ENCODE measurements at regions not wholly inside any gene's neighbourhood (a gene's known extent, or its start where the extent isn't known, plus 50 kb on each side); places are given as distances from the start of the nearest gene placed in this dataset.

DNA sequence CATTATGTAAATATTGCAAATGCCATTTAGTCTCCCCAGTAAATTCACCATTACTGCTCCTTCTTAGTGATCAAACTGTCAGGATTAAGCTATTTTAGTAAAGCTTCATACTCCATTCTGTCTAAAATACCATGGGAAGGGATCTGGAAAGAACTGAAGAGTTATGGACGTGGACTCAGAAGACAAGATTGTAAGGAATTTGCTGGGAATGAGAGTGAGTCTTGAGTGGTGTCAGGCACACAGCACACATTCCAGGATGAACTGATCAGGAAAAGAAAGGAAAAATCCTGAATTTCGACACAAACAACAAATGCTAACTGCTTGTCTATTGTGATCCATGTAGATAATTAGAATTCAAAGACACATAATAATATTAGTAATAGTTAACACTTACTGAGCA is 311.0 kb downstream of the CENPC start:
- no peak for DNase-seq (ENCODE audit: low read depth in 2 of 2)

DNA sequence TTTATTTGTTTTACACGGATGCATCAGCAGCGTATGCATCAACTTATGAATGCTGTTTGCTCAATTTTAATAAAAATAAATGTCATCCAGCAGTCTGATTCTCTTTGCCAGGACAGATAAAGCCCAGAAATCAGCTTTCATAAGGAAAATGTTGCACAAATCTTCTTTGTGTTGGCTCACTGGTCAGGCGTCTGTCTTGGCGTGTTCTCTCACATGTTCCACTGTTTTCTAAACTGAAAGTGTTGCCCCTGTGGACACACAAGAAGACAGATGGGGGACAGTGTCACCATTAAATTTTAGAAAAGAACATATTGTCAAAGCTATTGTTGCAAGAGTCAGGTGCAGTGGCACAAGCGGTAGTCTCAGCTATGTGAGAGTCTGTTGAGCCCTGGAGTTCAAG is 316.2 kb downstream of the CENPC start:
- no peak for DNase-seq (ENCODE audit: low read depth in 2 of 2)

DNA sequence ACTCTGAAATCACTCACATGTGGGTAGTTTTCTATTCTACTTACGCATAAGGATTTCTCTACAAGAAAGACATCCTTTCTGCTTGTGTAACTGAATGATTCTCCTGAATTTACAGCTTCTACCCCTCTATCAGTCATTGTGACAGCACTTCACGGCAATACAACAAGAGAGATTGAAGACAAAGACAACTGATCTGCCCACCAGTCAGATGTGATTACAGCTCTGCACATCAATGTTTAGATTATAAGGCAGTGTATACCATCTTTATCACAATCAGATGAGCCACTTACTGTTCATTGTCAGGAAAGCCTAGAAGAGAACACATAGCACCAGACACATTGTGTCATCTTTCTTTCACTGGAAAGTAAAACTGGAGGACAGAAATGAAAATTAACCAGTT is 324.4 kb downstream of the CENPC start:
- no peak for DNase-seq (ENCODE audit: low read depth in 2 of 2)

DNA sequence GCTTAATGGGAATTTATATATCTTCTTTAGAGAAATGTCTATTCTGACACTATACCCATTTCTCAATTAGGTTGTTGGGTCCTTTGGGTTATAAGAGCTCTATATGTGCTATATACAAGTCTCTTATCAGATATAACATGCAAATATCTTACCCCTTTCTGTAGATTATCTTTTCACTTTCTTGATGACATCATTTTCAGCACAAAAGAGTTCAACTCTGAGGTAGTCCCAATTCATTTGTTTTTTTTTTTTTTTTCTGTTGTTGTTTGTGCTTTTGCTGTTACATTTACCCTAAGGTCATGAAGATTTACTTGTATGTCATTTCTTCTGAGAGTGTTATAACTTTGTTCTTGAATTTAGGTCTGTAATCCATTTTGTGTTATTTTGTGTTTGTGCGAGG is 326.4 kb downstream of the CENPC start:
- no peak for DNase-seq (ENCODE audit: low read depth in 2 of 2)

DNA sequence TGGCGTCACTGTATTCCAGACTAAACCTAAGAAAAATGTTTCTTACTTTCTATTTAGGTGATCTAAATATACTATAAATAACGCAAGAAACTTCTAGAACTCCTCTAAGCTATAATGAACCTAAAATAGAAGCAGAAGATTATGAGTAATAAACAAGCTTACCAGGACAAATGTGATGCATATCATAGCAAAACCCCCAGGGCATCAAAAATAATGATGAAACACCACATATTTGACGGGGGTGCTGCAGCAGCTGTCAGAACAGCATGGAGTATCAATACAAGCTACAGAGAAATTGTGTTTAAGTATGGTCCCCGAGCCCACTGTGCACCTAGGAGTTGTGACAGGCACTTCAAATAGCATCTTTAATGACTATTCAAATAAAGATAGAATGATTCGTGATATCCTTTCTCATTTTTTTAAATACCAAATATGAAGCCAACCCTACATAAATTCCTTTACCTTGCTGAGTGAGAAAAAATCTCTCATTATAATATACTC is 337.3 kb downstream of the CENPC start:
- DNase-seq (ENCODE audit: low read depth in 2 of 2) = no peak

DNA sequence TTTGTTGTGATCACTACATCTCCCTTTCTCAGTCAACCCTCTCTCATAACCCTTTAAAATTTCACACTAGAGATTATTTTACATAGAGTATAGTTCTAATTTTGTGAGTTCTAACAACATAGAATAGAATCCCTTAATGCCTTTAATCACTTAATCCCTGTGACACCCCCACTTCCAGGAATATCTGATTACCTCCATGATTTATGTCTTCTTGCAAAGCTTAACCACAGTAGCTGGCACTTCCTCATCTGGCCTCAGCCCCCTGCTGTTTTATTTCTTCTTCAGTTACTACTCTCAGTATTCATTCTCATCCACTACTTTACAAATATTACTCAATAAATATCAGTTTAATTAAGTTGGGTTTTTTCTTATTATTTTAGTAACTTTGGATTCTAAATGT is 340.9 kb downstream of the CENPC start:
- DNase-seq (ENCODE audit: low read depth in 2 of 2) = no peak

DNA sequence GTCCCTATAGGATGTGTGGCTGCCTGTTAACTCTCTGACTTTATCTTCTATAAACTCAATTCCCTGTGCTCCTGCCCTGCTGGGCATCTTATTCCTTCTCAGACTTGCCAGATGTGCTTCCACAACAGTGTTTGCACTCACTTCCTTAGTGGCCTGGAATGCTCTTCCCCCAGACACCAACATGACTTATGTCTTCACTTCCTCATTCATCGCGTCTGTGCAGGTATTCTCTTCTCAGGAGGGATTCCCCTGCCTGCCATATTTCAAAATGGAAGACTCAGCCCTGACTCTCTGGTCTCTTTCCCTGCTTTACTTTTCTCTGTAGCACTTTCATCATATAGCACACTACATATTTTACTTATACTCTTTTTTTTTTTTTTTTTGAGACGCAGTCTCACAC is 344.0 kb downstream of the CENPC start:
- no peak for DNase-seq (ENCODE audit: low read depth in 2 of 2)

DNA sequence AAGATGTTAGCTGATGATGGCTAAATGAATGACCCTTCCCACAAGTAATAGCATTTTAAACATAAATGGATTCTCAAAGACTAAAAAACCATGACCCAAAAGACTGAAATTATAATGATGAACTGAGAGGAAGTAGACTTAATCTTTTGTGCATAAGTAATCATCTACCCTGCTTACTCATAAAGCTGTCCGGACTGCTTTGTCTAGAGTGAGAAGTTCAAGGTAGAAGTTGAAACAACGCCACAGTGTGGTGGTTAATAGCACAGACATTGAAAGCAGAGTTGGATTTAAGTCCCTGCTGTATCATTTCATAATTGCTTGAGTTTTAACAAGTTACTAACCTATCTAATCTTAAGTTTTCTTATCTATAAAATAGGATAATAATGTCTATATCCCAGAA is 346.6 kb downstream of the CENPC start:
- DNase-seq (ENCODE audit: low read depth in 2 of 2) = no peak

DNA sequence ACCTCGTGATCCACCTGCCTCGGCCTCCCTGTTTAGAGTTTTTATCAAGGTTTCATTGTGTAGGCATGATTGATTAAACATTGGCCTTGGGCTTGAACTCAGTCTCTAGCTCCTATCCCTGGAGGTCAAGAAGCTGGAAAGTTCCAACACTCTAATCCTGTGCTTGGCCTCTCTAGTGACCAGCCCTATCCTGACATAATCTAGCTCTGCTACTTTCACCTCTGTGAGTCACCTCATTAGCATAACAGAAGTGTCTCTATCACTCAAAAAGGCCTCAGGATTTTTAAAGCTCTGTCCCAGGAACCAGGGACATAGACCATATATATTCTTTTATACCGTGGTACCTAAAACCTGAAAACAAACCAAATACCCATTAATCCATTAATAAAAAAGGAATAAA is 377.5 kb downstream of the CENPC start:
- no peak for DNase-seq (ENCODE audit: low read depth in 2 of 2)

DNA sequence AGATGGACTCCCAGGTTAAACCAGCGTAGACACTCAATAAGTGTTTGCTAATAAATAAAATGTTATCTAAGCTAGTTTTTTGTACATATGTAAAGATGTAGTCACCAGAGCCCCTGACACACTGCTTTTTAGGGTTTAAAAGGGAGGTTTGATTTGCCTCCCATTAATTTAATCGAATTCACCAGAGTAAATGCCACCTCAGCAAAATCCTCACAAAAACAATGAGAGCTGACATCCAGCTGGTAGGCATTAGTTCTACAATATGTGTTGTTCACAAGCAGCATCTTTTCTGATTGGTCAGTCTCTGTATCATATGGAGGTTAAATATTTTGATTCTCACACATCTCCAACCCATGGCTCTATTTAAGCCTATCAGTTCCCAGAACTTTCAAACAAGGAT is 382.6 kb downstream of the CENPC start:
- no peak for DNase-seq (ENCODE audit: low read depth in 2 of 2)

DNA sequence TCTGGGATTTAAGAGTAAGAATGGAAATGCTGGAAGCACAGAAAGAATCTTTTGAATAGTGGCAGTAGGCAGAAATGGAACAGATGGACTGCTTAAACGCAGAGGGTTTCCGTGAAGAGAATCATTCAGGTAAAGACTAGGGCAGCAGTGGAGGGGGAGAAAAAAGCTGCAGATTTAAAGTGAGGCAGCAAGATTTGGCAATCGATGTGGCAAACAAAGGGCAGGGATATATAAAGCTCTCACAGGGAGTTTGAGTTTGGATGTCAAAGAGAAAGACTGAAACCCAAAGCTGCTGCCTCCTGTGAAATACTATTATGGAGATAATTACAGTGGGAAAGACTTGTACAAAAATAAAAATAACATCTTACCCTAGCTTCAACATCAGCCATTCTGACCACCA is 384.0 kb downstream of the CENPC start:
- DNase-seq (ENCODE audit: low read depth in 2 of 2) = no peak

DNA sequence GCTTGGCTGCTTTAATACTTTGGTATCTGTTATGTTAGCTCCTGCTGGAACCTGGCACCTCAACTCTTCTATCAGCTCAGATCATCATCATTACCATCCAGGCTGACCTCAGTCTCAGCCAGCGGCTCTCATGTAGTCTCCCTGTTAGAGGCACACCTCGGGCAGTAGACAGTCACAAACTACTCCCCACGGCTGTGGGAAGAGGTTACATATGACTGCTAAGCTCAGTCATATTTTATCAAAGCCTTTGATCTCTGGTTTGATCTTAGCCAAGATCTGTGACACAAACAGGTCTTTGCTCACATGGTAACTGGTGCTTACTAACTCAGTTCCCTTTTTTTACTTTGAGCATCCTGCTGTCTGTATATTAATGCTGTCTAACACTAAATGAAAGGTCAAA is 384.9 kb downstream of the CENPC start:
- DNase-seq (ENCODE audit: low read depth in 2 of 2) = no peak

DNA sequence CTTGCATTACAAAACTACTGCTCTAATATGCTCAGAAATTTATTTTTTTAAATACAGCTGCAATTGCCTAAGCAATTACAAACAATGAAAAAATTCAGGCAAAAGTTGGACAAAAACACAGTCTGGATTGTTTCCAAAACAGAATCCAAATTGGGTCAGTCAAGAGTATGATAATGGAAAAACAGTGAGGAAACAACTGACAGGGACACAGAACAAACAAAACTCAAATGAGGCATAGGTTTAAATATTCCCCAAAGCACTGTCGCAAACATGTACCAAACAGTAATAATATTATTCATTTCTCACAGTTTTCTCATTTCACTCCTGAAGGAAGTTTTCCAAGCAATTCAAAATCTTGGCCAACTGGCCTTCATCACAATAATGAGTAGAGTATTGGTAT is 386.6 kb downstream of the CENPC start:
- no peak for DNase-seq (ENCODE audit: low read depth in 2 of 2)

DNA sequence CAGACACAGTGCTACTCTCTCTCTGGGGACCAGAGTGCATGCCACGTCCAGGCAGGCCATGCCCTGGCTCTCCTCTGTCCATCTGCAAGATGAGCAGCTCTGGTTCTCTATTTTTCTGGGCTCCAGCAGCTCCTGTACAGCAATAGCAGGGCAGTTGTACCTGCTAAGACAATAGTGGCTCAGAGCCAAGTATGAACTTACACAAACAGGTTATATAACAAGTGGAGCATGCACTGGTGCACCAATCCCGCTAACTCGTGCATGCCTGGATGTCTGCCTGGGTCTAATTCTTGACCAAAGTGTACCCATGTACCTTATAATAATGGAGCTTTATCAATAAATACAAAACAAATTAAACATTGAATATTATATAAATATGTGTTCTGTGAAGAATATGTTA is 392.3 kb downstream of the CENPC start:
- DNase-seq (ENCODE audit: low read depth in 2 of 2) = no peak

DNA sequence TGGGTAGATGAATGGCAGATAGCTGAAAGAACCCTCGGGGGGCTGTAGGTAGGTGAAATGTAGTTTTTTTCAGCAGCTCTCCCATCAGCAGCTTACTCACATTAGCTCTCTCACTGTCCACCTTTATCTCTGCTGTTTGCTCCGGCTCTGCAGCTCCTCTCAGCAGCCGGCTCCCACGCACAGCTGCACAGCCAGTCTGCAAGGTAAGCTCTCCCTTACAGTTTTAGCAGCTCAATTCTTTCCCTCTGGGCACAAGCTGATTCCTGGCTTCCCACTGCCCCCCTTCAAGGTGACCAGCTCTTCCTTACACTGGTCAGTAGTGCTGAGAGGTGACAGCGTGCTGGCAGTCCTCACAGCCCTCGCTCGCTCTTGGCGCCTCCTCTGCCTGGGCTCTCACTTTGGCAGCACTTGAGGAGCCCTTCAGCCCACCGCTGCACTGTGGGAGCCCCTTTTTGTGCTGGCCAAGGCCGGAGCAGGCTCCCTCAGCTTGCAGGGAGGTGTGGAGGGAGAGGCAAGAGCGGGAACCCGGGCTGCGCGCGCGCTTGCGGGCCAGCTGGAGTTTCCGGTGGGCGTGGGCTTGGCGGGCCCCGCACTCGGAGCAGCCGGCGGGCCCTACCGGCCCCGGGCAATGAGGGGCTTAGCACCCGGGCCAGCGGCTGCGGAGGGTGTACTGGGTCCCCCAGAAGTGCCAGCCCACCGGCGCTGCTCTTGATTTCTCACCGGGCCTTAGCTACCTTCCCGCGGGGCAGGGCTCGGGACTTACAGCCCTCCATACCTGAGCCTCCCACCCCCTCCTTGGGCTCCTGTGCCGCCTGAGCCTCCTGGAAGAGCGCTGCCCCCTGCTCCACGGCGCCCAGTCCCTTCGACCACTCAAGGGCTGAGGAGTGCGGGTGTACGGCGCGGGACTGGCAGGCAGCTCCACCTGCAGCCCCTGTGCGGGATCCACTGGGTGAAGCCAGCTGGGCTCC is 393.6 kb downstream of the CENPC start:
- DNase-seq (ENCODE audit: low read depth in 2 of 2) = no peak

DNA sequence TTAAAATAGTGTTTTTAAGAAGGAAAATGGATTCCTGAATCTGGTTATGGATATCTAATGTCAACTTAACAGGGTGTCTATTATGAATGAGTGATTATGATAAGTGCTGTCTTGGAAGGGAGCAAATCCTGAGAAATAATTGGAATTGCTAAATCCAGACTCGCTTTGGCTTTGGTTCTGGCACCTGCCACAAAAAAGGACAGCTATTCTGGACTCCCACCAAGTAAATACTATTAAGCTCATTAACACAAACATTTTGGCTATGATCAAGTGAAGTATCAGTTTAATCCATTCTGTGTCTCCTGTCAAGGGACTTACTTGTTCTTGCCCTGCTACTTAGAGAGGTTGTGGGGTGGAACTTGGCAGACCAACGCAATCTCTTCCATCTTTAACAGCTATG is 403.7 kb downstream of the CENPC start:
- no peak for DNase-seq (ENCODE audit: low read depth in 2 of 2)

DNA sequence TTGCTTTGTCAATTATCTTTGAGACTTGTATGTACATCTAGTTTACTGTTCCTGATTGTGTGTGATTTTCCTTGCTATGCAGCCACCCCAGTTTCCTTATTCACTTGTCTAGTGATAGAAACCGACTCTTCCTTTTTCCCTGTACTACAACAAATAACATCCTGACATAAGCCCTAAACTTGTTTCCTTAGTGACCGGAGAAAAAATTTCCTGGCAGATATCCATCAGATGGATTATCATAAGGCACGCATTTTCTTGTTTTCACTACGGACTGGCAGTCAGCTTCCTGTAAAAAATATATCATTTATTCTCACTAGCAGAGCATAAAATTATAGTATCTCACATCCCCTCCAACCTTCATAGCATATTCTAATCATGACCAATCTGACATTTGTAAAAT is 410.7 kb downstream of the CENPC start:
- no peak for DNase-seq (ENCODE audit: low read depth in 2 of 2)

DNA sequence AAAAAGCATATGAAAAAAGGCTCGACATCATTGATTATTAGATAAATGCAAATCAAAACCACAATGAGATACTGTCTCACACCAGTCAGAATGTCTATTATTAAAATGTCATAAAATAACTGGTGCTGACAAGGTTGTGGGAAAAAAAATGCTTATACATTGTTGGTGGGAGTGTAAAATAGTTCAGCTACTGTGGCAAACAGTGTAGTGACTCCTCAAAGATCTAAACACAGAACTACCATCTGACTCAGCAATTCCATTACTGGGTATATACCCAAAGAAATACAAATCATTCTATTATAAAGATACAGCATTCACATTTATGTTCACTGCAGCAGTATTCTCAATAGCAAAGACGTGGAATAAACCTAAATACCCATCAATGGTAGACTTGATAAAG is 412.1 kb downstream of the CENPC start:
- DNase-seq (ENCODE audit: low read depth in 2 of 2) = no peak

DNA sequence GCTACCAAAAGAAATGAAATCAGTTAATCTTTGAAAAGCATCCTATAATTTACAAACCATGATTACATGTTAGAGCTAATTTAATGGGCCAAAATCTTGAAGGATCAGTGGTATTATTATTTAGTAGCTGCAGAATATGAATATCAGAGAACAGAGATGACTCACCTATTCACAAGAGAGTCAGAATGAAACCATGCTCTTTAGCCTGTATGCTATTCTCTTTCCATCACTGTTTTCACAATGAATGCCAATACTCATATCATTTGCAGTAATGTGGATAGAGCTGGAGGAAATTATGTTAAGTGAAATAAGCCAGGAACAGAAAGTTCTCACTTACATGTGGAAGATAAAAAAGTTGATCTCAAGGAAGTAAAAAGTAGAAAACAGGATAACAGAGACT is 414.1 kb downstream of the CENPC start:
- DNase-seq (ENCODE audit: low read depth in 2 of 2) = no peak

DNA sequence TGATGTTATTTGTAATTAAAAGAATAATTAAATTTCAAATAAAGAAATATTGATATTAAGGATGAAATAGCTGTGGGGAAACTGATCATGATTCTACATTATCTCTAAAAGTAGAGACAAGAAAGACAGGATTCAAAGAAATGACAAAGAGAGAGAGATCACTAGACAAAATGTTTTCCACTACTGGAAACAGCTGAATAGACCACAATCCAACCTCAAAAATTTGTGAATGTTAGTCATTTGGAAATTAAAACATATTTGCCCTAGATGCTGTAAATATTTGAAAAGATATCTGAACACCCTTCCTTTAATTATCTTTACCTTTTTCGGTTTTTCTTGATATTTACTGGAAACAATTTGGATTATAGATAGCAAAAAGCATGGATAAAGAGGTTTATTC is 414.9 kb downstream of the CENPC start:
- DNase-seq (ENCODE audit: low read depth in 2 of 2) = no peak

DNA sequence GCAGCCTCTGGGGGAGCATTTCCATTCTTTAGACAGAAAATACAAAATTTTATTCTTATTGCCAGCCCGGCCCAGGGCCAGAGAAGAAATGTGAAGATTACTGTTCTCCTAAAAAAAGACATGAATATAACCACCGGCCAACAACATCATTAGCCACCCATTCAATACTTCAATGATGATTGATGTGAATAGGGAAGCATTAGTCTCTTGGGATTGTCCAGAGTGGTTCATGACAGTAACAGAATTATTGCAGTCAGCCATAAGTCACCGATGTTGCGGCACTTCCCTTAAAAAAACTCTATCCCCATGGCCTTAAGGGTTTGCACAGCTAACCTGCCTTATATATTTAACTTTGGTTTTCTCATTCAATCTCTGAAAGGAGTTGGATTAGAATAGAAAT is 418.7 kb downstream of the CENPC start:
- no peak for DNase-seq (ENCODE audit: low read depth in 2 of 2)

DNA sequence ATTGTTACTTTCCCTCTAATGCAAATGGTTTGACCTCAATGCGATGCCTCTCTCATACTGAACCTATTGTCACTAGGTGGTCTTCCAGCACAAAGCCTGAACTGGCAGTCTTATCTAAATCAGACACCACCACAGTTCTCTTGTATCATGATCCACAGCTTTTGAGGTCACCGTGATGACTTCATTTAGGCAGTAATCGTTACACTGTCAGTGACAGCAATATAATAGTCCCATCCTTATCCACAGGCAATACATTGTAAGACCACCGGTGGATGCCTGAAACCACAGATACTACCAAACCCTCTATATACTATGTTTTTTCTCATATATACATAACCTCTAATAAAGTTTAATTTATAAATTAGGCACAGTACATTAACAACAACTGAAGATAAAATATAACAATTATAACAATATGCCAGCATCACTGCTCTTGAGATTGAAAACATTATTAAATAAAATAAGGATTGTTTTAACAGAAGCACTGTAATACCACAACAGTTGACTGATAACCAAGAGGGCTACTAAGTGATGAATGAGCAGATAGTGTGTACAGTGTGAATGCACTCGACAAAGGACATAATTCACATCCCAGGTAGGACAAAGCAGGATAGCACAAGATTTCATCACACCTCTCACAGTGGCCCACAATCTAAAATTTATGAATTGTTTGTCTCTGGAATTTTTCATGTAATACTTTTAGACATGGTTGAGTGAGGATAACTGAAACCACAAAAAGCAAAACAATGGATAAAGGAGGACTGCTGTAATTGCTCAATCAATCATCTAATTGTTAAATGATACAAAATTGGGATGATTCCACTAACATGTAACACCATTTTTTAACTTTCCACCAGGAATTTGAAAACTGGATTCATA is 419.4 kb downstream of the CENPC start:
- no peak for DNase-seq (ENCODE audit: low read depth in 2 of 2)

DNA sequence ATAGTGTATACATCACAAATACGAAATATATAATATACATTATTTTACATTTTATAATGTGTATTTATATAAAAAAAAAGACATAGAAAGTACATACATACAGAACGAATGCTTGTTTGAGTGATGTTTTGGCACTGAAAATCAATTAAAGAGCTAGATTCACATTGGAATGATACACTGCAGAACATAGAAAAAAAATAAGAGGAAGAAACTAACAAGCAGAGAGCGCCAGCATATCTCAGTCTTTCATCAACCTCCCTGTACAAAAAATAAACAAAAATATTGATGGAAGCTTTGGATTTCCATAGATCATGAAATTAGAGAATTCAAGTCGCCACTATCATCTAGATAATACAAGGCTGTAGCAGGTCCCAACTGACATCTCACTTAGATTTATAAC is 420.6 kb downstream of the CENPC start:
- no peak for DNase-seq (ENCODE audit: low read depth in 2 of 2)
